Endothelial cell of umbilical vein (primary cell): ENCODE measurements at regions not wholly inside any gene's neighbourhood (a gene's known extent, or its start where the extent isn't known, plus 50 kb on each side); places are given as distances from the start of the nearest gene placed in this dataset.

ENCODE experiments used
- EZH2 ChIP-seq: IDR thresholded peaks from 2 replicates; pipeline ENCODE4 v1.6.1; 2012; ENCODE audit warnings: borderline replicate concordance, low read depth, mild to moderate bottlenecking, moderate library complexity, low read length, inconsistent platforms; ENCODE audit not compliant: severe bottlenecking
- TF ChIP-seq, protein P1 (sequence below), 2 donors: IDR thresholded peaks; 1 replicate in 1 of 2; 2 replicates in 1 of 2; pipeline ENCODE4 v1.5.1; 2011; ENCODE audit warnings: low read length in 2 of 2, mild to moderate bottlenecking in 2 of 2, moderate library complexity in 2 of 2, control low read depth in 1 of 2, inconsistent platforms in 1 of 2, low read depth in 1 of 2; ENCODE audit not compliant: insufficient read depth in 1 of 2; ENCODE audit errors: extremely low read depth in 1 of 2

- TF ChIP-seq EZH2, result no peak
- TF ChIP-seq, protein P1, sequence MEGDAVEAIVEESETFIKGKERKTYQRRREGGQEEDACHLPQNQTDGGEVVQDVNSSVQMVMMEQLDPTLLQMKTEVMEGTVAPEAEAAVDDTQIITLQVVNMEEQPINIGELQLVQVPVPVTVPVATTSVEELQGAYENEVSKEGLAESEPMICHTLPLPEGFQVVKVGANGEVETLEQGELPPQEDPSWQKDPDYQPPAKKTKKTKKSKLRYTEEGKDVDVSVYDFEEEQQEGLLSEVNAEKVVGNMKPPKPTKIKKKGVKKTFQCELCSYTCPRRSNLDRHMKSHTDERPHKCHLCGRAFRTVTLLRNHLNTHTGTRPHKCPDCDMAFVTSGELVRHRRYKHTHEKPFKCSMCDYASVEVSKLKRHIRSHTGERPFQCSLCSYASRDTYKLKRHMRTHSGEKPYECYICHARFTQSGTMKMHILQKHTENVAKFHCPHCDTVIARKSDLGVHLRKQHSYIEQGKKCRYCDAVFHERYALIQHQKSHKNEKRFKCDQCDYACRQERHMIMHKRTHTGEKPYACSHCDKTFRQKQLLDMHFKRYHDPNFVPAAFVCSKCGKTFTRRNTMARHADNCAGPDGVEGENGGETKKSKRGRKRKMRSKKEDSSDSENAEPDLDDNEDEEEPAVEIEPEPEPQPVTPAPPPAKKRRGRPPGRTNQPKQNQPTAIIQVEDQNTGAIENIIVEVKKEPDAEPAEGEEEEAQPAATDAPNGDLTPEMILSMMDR (IDR thresholded peaks at IDR 0.05; ENCODE audit: extremely low read depth in 1 of 2, insufficient read depth in 1 of 2, low read depth in 1 of 2, low read length in 2 of 2), result no peak
These were observed 631.6 kb upstream of the CAMK1G start for GRCh38 chr1:208951908-208952307.
